HepG2 (cell line): ENCODE measurements at regions not wholly inside any gene's neighbourhood (a gene's known extent, or its start where the extent isn't known, plus 50 kb on each side); places are given as distances from the start of the nearest gene placed in this dataset.

Source experiments
- ATAC-seq: fragments of 200-7000 bp; cut with Tn5 transposase; 3 replicates; pipeline ENCODE4 v1.9.1; 2020; ENCODE audit warnings: mild to moderate bottlenecking, moderate library complexity
- BruUV-seq: library from RNA; stranded (reverse); fragments of 400-500 nt; replicated peaks from 2 replicates; lab custom pipeline; 2021; lab: Mats Ljungman, UMichigan
- CTCF ChIA-PET: fragments of 300-600 bp; formaldehyde crosslinking; extraction: SDS; loops from one replicate; lab custom pipeline; 2021; ENCODE audit warnings: low total read pairs, inconsistent platforms, low intra/inter-chr PET ratio; lab: Yijun Ruan, JAX
- POLR2A ChIA-PET: fragments of 350-600 bp; sonication (Branson Sonifier 250); formaldehyde crosslinking; loops from one replicate; lab custom pipeline; 2020; ENCODE audit warnings: antibody characterized with exemption, inconsistent platforms; lab: Yijun Ruan, JAX
- DNase-seq: peaks from one replicate; pipeline ENCODE4 v3.0.0-alpha.2; 2015; ENCODE audit warnings: low spot score
- FAIRE-seq: peaks from 3 replicates; lab custom pipeline; 2011; peaks lifted over from hg19 to GRCh38; lab: Jason Lieb, UNC
- H2AFZ ChIP-seq: one replicate; pipeline ENCODE4 v1.6.1; 2011; ENCODE audit warnings: low read length, inconsistent platforms
- H3K27ac ChIP-seq: fragments of 300-600 bp; 3 replicates; pipeline ENCODE4 v1.8.0; 2011; ENCODE audit warnings: mixed run types, mild to moderate bottlenecking, mixed read lengths, low read length, inconsistent platforms; ENCODE audit not compliant: insufficient read depth; ENCODE audit errors: extremely low read length
- H3K27me3 ChIP-seq, 2 experiments: fragments of 200-600 bp in 1 of 2; 2 replicates in 1 of 2; 3 replicates in 1 of 2; pipeline versions ENCODE4 v1.6.0 to v1.8.0; 2011; ENCODE audit warnings: low read length in 2 of 2, mild to moderate bottlenecking in 2 of 2, moderate library complexity in 2 of 2, inconsistent platforms in 1 of 2; ENCODE audit not compliant: insufficient read depth in 2 of 2, control insufficient read depth in 1 of 2
- H3K36me3 ChIP-seq, 2 experiments: fragments of 200-600 bp in 1 of 2; replicated peaks in 1 of 2; 2 replicates in 1 of 2; 3 replicates in 1 of 2; pipeline versions ENCODE4 v1.5.1 to v1.8.0; 2011; ENCODE audit warnings: low read length in 2 of 2, inconsistent platforms in 1 of 2; ENCODE audit not compliant: insufficient read depth in 2 of 2, control insufficient read depth in 1 of 2
- H3K4me1 ChIP-seq: 2 replicates; pipeline ENCODE4 v1.5.1; 2012; ENCODE audit warnings: low read length, inconsistent platforms; ENCODE audit not compliant: insufficient read depth
- H3K4me2 ChIP-seq: 2 replicates; pipeline ENCODE4 v1.6.0; 2011; ENCODE audit warnings: low read depth, low read length, inconsistent platforms
- H3K4me3 ChIP-seq, 3 experiments: fragments of 200-600 bp in 1 of 3; sonication (generic), shearing (Covaris generic) in 1 of 3; replicated peaks in 1 of 3; 2 replicates each; pipeline ENCODE4 v1.5.1; 2011 to 2016; ENCODE audit warnings: low read length in 3 of 3, inconsistent platforms in 2 of 3, low read depth in 2 of 3, mild to moderate bottlenecking in 2 of 3, control low read depth in 1 of 3, mixed read lengths in 1 of 3; ENCODE audit not compliant: insufficient read depth in 1 of 3
- H3K79me2 ChIP-seq: one replicate; pipeline ENCODE4 v1.6.1; 2011; ENCODE audit warnings: low read length, inconsistent platforms; ENCODE audit not compliant: insufficient read depth
- H3K9ac ChIP-seq: 2 replicates; pipeline ENCODE4 v1.6.0; 2011; ENCODE audit warnings: mild to moderate bottlenecking, low read depth, low read length, inconsistent platforms; ENCODE audit not compliant: insufficient read depth
- H3K9me3 ChIP-seq: 2 replicates; pipeline ENCODE4 v1.5.1; 2012; ENCODE audit warnings: mild to moderate bottlenecking, low read length
- H4K20me1 ChIP-seq: 2 replicates; pipeline ENCODE4 v1.6.0; 2011; ENCODE audit warnings: inconsistent platforms, mild to moderate bottlenecking, low read length, moderate library complexity; ENCODE audit not compliant: insufficient read depth
- FOXC1 ChIP-seq: sonication (generic); formaldehyde crosslinking; IDR thresholded peaks from 2 replicates; pipeline ENCODE4 v1.8.0; 2022; ENCODE audit warnings: mild to moderate bottlenecking, missing genetic modification reagents, borderline replicate concordance
- NCOA5 ChIP-seq: sonication (generic); formaldehyde crosslinking; IDR thresholded peaks from 2 replicates; pipeline ENCODE4 v1.4.0; 2020; ENCODE audit warnings: missing genetic modification reagents
- NFYB ChIP-seq: sonication (generic); formaldehyde crosslinking; IDR thresholded peaks from 2 replicates; pipeline ENCODE4 v1.4.0; 2020; ENCODE audit warnings: missing genetic modification reagents
- SRSF9 ChIP-seq: fragments of 200-400 bp; formaldehyde crosslinking; IDR thresholded peaks from 2 replicates; pipeline ENCODE4 v1.6.1; 2018; ENCODE audit warnings: borderline replicate concordance, mild to moderate bottlenecking, low read depth, low read length; ENCODE audit not compliant: insufficient read depth, poor library complexity, severe bottlenecking
- ZFP1 ChIP-seq: IDR thresholded peaks from 2 replicates; pipeline ENCODE4 v1.6.1; 2016
- WGBS: methylation state at CpG from one replicate; pipeline ENCODE4 v1.1.6; 2017; ENCODE audit warnings: low lambda C conversion rate; 5-methylcytosine and 5-hydroxymethylcytosine counted together
- in situ Hi-C: cut with HindIII; loops from 2 replicates; pipeline ENCODE4 v1.10.0; 2017; ENCODE audit warnings: low pct_unique_long_range_greater_than_20kb; ENCODE audit not compliant: extremely low pct_ligation_motif_present
- intact Hi-C: fragments of 100-400 bp; cut with micrococcal nuclease; formaldehyde crosslinking; loops from one replicate; pipeline ENCODE4 v1.10.0; 2022; ENCODE audit not compliant: unreplicated experiment
- TF ChIP-seq, protein P1 (sequence below): sonication (generic); formaldehyde crosslinking; IDR thresholded peaks from 2 replicates; pipeline ENCODE4 v1.9.0; 2021; ENCODE audit warnings: missing genetic modification reagents, borderline replicate concordance

DNA sequence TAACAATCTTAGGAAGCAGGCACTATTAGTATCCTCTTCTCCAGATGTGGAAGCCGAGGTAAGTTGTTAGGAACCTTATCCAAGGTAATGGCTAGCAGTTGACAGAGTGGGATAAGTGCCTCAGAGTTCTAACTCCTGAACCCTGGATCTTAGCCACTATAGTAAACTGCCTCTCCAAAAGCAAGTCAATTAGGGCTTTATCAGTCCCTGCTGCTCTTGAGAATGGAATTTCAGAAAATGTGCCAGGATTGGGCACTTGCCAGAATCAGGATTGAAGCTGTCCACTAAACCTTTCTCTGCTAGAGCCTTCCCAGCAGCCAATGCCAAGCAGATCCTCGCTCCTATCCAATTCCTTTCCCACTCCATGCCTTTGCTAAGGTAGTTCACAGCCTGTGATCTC lies 777.5 kb upstream of the POM121L12 start (continued):
- TF ChIP-seq, protein P1, sequence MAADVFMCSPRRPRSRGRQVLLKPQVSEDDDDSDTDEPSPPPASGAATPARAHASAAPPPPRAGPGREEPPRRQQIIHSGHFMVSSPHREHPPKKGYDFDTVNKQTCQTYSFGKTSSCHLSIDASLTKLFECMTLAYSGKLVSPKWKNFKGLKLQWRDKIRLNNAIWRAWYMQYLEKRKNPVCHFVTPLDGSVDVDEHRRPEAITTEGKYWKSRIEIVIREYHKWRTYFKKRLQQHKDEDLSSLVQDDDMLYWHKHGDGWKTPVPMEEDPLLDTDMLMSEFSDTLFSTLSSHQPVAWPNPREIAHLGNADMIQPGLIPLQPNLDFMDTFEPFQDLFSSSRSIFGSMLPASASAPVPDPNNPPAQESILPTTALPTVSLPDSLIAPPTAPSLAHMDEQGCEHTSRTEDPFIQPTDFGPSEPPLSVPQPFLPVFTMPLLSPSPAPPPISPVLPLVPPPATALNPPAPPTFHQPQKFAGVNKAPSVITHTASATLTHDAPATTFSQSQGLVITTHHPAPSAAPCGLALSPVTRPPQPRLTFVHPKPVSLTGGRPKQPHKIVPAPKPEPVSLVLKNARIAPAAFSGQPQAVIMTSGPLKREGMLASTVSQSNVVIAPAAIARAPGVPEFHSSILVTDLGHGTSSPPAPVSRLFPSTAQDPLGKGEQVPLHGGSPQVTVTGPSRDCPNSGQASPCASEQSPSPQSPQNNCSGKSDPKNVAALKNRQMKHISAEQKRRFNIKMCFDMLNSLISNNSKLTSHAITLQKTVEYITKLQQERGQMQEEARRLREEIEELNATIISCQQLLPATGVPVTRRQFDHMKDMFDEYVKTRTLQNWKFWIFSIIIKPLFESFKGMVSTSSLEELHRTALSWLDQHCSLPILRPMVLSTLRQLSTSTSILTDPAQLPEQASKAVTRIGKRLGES (CRISPR knock-in tag), result no peak
- no peak for TF ChIP-seq NCOA5 (CRISPR knock-in tag)
- TF ChIP-seq NFYB (CRISPR knock-in tag), result no peak
- no peak for TF ChIP-seq ZFP1

DNA sequence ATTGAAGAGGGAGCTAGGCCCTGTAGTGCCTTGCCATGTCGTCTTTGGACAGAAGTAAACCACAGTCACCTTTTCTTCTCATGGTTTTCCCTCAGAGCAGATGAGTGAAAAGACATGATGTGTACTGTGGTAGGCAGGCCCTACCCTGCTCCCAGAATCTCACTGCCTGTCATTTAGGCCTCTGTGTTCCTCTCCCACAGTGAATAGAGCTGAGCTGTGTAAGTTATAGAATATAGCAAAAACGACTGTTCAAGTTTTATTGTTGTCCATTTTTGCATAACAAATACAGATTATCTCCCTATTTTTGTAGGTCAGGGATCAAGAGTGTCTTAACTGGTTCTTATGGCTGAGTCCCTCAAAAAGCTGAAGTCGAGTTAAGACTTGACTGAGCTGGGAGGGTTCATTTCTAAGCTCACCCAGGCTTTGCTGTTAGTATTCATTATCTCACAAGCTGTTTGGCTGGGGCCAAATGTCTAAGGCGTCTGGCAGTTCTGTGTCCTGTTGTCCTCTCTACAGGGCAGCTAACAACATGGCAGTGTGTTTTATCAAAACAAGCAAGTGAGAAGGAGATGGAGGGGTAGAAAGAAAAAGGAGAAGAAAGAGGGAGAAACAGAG lies 780.9 kb upstream of the POM121L12 start:
- Histone ChIP-seq H3K4me1 (no peaks in the 10 kb centered on the region), H4K20me1 (no peaks in the 10 kb centered on the region), H3K27ac (no peak overlapping the region), H3K36me3 (no peaks in the 10 kb centered on the region), H3K27me3 (no peaks in the 10 kb centered on the region), H3K9me3 (no peaks in the 10 kb centered on the region), H3K79me2 (no peaks in the 10 kb centered on the region), H2AFZ (no peak overlapping the region), H3K4me2 (no peak overlapping the region), H3K4me3 (no peak overlapping the region), H3K9ac (no peak overlapping the region)
- WGBS, result 1% methylated on average over 4 of the region's 4 CpGs
- BruUV-seq, result no TSS peak
- TF ChIP-seq SRSF9 (no peak), FOXC1 (CRISPR knock-in tag) (no peak)
- POLR2A ChIA-PET, result no interaction called here
- CTCF ChIA-PET, result no interaction called here
- intact Hi-C loops, result no loop called here
- no peak for ATAC-seq
- no peak for DNase-seq
- in situ Hi-C loops, result loop anchor here (10.0 kb wide), 1 partner anchor 820 kb away; no protein-coding TSS in a partner anchor
- no peak for FAIRE-seq
